ENCODE measurements at regions not wholly inside any gene's neighbourhood (a gene's known extent, or its start where the extent isn't known, plus 50 kb on each side); places are given as distances from the start of the nearest gene placed in this dataset.

- Histone ChIP-seq H3K4me1 (ENCODE audit: control insufficient read depth in 5 of 5, insufficient read depth in 5 of 5, low read length in 5 of 5) (no peaks in the 10 kb centered on the region), H3K36me3 (ENCODE audit: control insufficient read depth in 4 of 4, insufficient read depth in 4 of 4, low read length in 4 of 4) (no peaks in the 10 kb centered on the region), H3K9me3 (ENCODE audit: control insufficient read depth in 4 of 4, insufficient read depth in 3 of 4, low read length in 3 of 4) (no peaks in the 10 kb centered on the region), H3K27me3 (ENCODE audit: control insufficient read depth in 3 of 3, insufficient read depth in 3 of 3, low read length in 2 of 3) (no peaks in the 10 kb centered on the region), H3K27ac (ENCODE audit: low read depth in 1 of 2, low read length in 1 of 2) (no peak overlapping the region), H3K4me3 (no peak overlapping the region), H3K9ac (ENCODE audit: insufficient read depth in 1 of 2, low read length in 2 of 2) (no peak overlapping the region)
- ATAC-seq (ENCODE audit: insufficient read depth, low FRiP score) (no peak), DNase-seq (peak in 1 of 3 donors; percentile 41)
- no peak for TF ChIP-seq CTCF (IDR thresholded peaks at IDR 0.05; ENCODE audit: control extremely low read depth, extremely low read depth)
- 25 to 49% methylated on average over 4 of the region's 4 CpGs for WGBS, 2 donors
These were observed 557.5 kb upstream of the NOX3 start for GRCh38 chr6:156013155-156013554.

GRCh38 chr6:156009656-156010055, 554.0 kb upstream of the NOX3 start:
- Histone ChIP-seq H3K9me3 (ENCODE audit: control insufficient read depth in 4 of 4, insufficient read depth in 3 of 4, low read length in 3 of 4) (no peaks in the 10 kb centered on the region), H3K4me1 (ENCODE audit: control insufficient read depth in 5 of 5, insufficient read depth in 5 of 5, low read length in 5 of 5) (no peaks in the 10 kb centered on the region), H3K4me3 (no peak overlapping the region), H3K9ac (ENCODE audit: insufficient read depth in 1 of 2, low read length in 2 of 2) (no peak overlapping the region), H3K27ac (ENCODE audit: low read depth in 1 of 2, low read length in 1 of 2) (no peak overlapping the region), H3K36me3 (ENCODE audit: control insufficient read depth in 4 of 4, insufficient read depth in 4 of 4, low read length in 4 of 4) (no peaks in the 10 kb centered on the region), H3K27me3 (ENCODE audit: control insufficient read depth in 3 of 3, insufficient read depth in 3 of 3, low read length in 2 of 3) (no peaks in the 10 kb centered on the region)
- TF ChIP-seq CTCF (IDR thresholded peaks at IDR 0.05; ENCODE audit: control extremely low read depth, extremely low read depth), result no peak
- no peak for DNase-seq
- ATAC-seq (ENCODE audit: insufficient read depth, low FRiP score), result no peak
- WGBS, 2 donors, result 87 to 97% methylated on average over 1 of the region's 1 CpG

- no peak for ATAC-seq (ENCODE audit: insufficient read depth, low FRiP score)
- TF ChIP-seq CTCF (IDR thresholded peaks at IDR 0.05; ENCODE audit: control extremely low read depth, extremely low read depth), result no peak
These were observed 549.2 kb upstream of the NOX3 start for GRCh38 chr6:156004796-156005195.

GRCh38 chr6:155996151-155996550, 540.5 kb upstream of the NOX3 start:
- no peak overlapping the region for H3K27ac ChIP-seq (ENCODE audit: low read depth in 1 of 2, low read length in 1 of 2)
- H3K4me3 ChIP-seq, result no peak overlapping the region
- WGBS, 2 donors, result 62 to 70% methylated on average over 1 of the region's 1 CpG
- no peak for TF ChIP-seq CTCF (IDR thresholded peaks at IDR 0.05; ENCODE audit: control extremely low read depth, extremely low read depth)
- no peaks in the 10 kb centered on the region for H3K36me3 ChIP-seq (ENCODE audit: control insufficient read depth in 4 of 4, insufficient read depth in 4 of 4, low read length in 4 of 4)
- ATAC-seq (ENCODE audit: insufficient read depth, low FRiP score) (no peak), DNase-seq (no peak)
- no peaks in the 10 kb centered on the region for H3K27me3 ChIP-seq (ENCODE audit: control insufficient read depth in 3 of 3, insufficient read depth in 3 of 3, low read length in 2 of 3)
- no peaks in the 10 kb centered on the region for H3K4me1 ChIP-seq (ENCODE audit: control insufficient read depth in 5 of 5, insufficient read depth in 5 of 5, low read length in 5 of 5)
- peaks cover 0 to 2% (median 0%) of the 10 kb centered on the region in 4 donors for H3K9me3 ChIP-seq (ENCODE audit: control insufficient read depth in 4 of 4, insufficient read depth in 3 of 4, low read length in 3 of 4)
- no peak overlapping the region for H3K9ac ChIP-seq (ENCODE audit: insufficient read depth in 1 of 2, low read length in 2 of 2)

More at GRCh38 chr6:156004796-156005195, 549.2 kb upstream of the NOX3 start:
- no peaks in the 10 kb centered on the region for H3K9me3 ChIP-seq (ENCODE audit: control insufficient read depth in 4 of 4, insufficient read depth in 3 of 4, low read length in 3 of 4)
- no peaks in the 10 kb centered on the region for H3K36me3 ChIP-seq (ENCODE audit: control insufficient read depth in 4 of 4, insufficient read depth in 4 of 4, low read length in 4 of 4)
- H3K4me1 ChIP-seq (ENCODE audit: control insufficient read depth in 5 of 5, insufficient read depth in 5 of 5, low read length in 5 of 5), result no peaks in the 10 kb centered on the region
- no peaks in the 10 kb centered on the region for H3K27me3 ChIP-seq (ENCODE audit: control insufficient read depth in 3 of 3, insufficient read depth in 3 of 3, low read length in 2 of 3)
- DNase-seq, result no peak
- 74 to 85% methylated on average over 2 of the region's 2 CpGs for WGBS, 2 donors
- no peak overlapping the region for H3K4me3 ChIP-seq
- H3K27ac ChIP-seq (ENCODE audit: low read depth in 1 of 2, low read length in 1 of 2), result no peak overlapping the region
- no peak overlapping the region for H3K9ac ChIP-seq (ENCODE audit: insufficient read depth in 1 of 2, low read length in 2 of 2)
